Right kidney (tissue), 1 donor: ENCODE measurements at regions not wholly inside any gene's neighbourhood (a gene's known extent, or its start where the extent isn't known, plus 50 kb on each side); places are given as distances from the start of the nearest gene placed in this dataset.
A peak's percentile ranks its signal among the peaks of the same experiment; 100 is the strongest.
"Not testable (repeated sequence)": the region's sequence is repeated elsewhere in the genome, so short reads cannot be mapped to it uniquely, and the experiment has no call there.

Experiments
- DNase-seq: peaks from one replicate; pipeline ENCODE4 v3.0.0-alpha.2; 2016

- no peak for DNase-seq
Measured at GRCh38 chr2:220569112-220569897, 941.9 kb downstream of the SLC4A3 start.

- DNase-seq = no peak
Measured at GRCh38 chr2:220572385-220572784, 945.0 kb downstream of the SLC4A3 start.

GRCh38 chr2:220574038-220574437 lies 946.6 kb downstream of the SLC4A3 start:
- no peak for DNase-seq

GRCh38 chr2:220575963-220576362 lies 948.5 kb downstream of the SLC4A3 start:
- no peak for DNase-seq

GRCh38 chr2:220579452-220579851 lies 952.0 kb downstream of the SLC4A3 start:
- DNase-seq = no peak

- DNase-seq = no peak
Measured at GRCh38 chr2:220580113-220580512, 952.7 kb downstream of the SLC4A3 start.

- no peak for DNase-seq
Measured at GRCh38 chr2:220583725-220584124, 956.3 kb downstream of the SLC4A3 start.

- no peak for DNase-seq
Measured at GRCh38 chr2:220585241-220585640, 957.8 kb downstream of the SLC4A3 start.

- peak; percentile 7 for DNase-seq
Measured at GRCh38 chr2:220586980-220587530, 959.6 kb downstream of the SLC4A3 start.

GRCh38 chr2:220588148-220588547 lies 960.7 kb downstream of the SLC4A3 start:
- no peak for DNase-seq

GRCh38 chr2:220590476-220590875 lies 963.0 kb downstream of the SLC4A3 start:
- no peak for DNase-seq

GRCh38 chr2:220593526-220593925 lies 966.1 kb downstream of the SLC4A3 start:
- no peak for DNase-seq

- DNase-seq = no peak
Measured at GRCh38 chr2:220601674-220602073, 970.4 kb downstream of the EPHA4 start.

- DNase-seq = not testable (repeated sequence)
Measured at GRCh38 chr2:220613004-220613403, 959.1 kb downstream of the EPHA4 start.

GRCh38 chr2:220614064-220614463 lies 958.0 kb downstream of the EPHA4 start:
- DNase-seq = no peak

- no peak for DNase-seq
Measured at GRCh38 chr2:220619525-220620220, 952.4 kb downstream of the EPHA4 start.

GRCh38 chr2:220626603-220627002 lies 945.5 kb downstream of the EPHA4 start:
- no peak for DNase-seq

GRCh38 chr2:220628252-220628651 lies 943.9 kb downstream of the EPHA4 start:
- no peak for DNase-seq

- DNase-seq = no peak
Measured at GRCh38 chr2:220641137-220641536, 931.0 kb downstream of the EPHA4 start.

GRCh38 chr2:220646424-220646823 lies 925.7 kb downstream of the EPHA4 start:
- no peak for DNase-seq

GRCh38 chr2:220648628-220649027 lies 923.5 kb downstream of the EPHA4 start:
- no peak for DNase-seq

- no peak for DNase-seq
Measured at GRCh38 chr2:220653776-220654175, 918.3 kb downstream of the EPHA4 start.

- DNase-seq = no peak
Measured at GRCh38 chr2:220654322-220654721, 917.8 kb downstream of the EPHA4 start.
